UCSD-AML1 (cell line): ENCODE measurements at regions not wholly inside any gene's neighbourhood (a gene's known extent, or its start where the extent isn't known, plus 50 kb on each side); places are given as distances from the start of the nearest gene placed in this dataset.
"Not testable (repeated sequence)": the region's sequence is repeated elsewhere in the genome, so short reads cannot be mapped to it uniquely, and the experiment has no call there.

Experiments used
- DNase-seq: peaks from one replicate; lab custom pipeline; 2025; ENCODE audit not compliant: unreplicated experiment; lab: John Stamatoyannopoulos, UW

- DNase-seq, result no peak
These were observed 169.6 kb upstream of the RASSF8 start for GRCh38 chr12:25788707-25789442.

DNA sequence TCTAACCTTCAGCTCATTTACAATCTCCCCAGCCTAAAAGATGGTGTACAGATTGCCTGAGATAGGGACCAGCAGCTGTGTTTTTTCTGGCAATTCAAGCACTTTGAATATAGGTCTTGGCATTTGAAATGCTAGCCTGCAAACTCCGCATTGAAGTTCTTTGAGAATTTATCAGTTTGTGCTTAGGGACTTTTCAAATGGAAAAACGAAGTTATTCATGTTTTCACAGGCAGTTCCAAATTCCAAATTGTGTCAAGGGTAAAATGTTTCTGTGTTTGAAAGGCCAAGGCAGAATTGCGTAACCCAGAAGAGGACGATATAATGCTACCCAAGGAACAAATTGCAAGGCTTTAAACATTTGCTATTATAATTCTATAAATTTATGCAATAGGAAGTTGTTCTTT lies 168.9 kb upstream of the RASSF8 start:
- no peak for DNase-seq

DNA sequence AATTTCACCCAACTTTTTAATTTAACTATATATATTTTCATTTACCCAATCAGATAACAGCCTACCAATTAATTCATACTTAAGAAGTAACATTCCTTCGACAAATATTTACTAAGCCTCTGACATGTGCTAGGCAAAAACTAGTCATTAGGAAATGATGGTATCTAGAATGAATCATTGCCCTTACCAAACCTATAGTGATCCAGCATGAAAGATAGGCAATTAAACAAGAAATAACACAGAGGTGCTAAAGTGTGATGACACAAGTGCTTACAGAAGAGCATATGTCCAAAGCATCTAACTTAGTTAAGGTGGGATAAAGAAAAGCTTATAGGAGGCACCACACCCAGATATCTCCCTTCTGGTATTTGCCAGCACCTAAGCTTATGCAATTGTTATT lies 166.5 kb upstream of the RASSF8 start:
- DNase-seq, result no peak

- DNase-seq, result no peak
These were observed 165.3 kb upstream of the RASSF8 start for GRCh38 chr12:25793196-25793595.

DNA sequence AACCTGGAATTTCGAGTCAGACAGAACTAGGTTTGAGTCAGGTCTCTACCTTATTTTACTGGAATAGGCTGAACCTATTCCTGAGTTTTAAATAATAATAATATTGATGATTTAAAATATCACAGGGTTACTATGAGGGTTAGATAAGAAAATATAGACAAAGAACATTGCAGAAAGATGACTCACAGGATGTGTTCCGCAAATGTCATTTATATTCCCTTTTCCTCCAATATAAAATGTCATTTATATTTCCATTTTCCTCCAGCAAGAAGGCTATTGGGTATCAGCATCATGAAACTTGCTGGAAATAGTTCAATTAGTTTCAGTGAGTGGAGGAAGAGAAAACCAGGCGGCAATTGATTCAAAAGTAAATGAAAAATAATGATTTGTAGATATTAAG lies 163.9 kb upstream of the RASSF8 start:
- DNase-seq, result no peak

- DNase-seq, result no peak
These were observed 161.9 kb upstream of the RASSF8 start for GRCh38 chr12:25796523-25797000.

- no peak for DNase-seq
These were observed 161.1 kb upstream of the RASSF8 start for GRCh38 chr12:25797386-25797785.

DNA sequence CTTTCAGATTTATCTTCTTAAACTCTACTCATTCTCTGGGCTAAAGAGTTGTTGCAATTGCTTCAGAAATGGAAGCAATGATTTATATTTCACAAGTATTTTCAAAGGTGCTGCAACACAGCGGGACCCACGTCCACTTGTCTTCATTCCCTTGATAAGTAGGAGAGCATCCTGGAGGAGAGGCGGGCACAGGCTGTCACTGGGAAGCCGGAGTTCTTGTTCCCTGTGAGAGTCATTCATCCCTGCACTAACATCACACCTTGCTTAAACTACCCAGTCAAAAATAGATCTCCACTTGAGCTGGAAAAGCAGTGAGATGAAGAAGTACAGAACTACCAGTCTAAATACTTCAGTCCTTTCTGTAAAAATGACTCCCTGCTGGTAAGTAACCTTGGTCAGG lies 160.5 kb upstream of the RASSF8 start:
- no peak for DNase-seq

- DNase-seq, result no peak
These were observed 158.4 kb upstream of the RASSF8 start for GRCh38 chr12:25800101-25800500.

DNA sequence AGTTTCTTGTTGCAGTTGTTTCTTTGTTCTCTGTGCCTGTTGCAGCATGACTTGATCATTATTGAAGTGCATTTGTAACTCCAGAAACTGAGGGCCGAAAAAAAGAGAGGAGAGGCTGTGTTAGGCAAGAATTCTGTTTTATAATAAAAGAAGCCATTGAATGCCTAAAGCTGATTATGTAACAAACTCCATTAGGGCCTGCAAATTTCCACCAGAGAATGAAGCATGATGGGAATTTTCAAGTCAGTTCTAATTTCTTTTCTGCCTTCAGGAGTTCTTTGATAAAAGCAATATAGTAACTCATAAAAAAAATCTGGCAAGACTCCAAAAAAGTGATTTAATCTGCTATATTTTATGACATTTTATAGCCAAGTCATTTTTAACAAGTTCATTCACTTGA lies 156.7 kb upstream of the RASSF8 start:
- DNase-seq, result no peak

- DNase-seq, result no peak
These were observed 156.3 kb upstream of the RASSF8 start for GRCh38 chr12:25802143-25802542.

- DNase-seq, result not testable (repeated sequence)
These were observed 155.3 kb upstream of the RASSF8 start for GRCh38 chr12:25803029-25803664.

GRCh38 chr12:25804286-25804685 lies 154.2 kb upstream of the RASSF8 start:
- DNase-seq, result not testable (repeated sequence)

DNA sequence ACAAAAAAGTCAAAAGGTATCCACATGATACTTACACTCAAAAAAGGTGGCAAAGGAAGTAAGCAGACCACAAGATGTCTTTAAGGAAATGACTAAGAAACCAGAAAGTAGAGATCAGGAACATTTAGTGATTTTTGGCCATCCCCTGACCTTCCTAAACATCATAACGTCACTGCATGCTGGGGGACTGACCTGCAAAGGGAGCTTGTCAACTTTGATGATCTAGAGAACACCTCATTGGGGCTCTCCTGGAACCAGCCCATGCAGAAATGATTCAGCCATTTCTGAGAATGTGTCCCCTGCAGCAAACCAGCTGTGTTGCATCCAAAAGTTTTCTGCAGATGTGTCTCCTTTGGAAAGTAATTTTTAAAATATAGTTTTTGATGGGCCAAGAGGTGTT lies 152.2 kb upstream of the RASSF8 start:
- DNase-seq, result no peak

DNA sequence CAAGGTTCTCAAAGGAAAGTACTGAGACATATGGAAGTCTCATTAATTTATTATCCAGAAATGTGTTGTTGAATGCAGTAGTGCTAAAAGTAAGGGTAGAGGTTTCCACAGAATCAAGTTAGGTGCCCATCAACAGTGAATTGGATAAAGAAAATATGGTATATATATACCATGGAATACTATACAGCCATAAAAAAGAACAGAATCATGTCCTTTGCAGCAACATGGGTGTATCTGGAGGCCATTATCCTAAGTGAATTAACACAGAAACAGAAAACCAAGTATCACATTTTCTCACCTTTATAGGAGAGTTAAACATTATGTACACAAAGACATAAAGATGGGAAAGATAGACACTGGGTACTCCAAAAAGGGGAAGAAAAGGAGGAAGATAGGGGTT lies 149.9 kb upstream of the RASSF8 start:
- no peak for DNase-seq

GRCh38 chr12:25810683-25811082 lies 147.8 kb upstream of the RASSF8 start:
- no peak for DNase-seq

GRCh38 chr12:25811656-25812126 lies 146.8 kb upstream of the RASSF8 start:
- DNase-seq, result no peak

DNA sequence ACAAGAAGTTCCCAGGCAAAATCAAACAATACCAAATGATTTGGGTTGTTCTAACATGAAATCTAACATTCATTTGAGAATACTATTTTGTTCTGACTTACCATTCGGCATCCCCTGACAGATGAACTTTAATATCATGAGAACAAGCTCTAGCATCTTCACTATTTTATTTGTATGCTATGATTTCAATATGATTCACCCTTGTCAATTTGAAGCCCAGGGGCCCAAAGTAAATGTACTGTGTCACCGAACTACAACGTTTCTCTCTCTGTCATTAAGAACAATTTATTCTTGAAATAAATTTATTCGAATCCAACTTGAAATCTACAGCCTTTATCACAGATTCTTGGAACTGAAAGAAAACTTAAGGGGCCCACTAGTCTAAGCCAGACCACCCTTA lies 146.2 kb upstream of the RASSF8 start:
- no peak for DNase-seq

- DNase-seq, result no peak
These were observed 144.6 kb upstream of the RASSF8 start for GRCh38 chr12:25813843-25814242.

GRCh38 chr12:25816637-25817036 lies 141.8 kb upstream of the RASSF8 start:
- DNase-seq, result no peak

DNA sequence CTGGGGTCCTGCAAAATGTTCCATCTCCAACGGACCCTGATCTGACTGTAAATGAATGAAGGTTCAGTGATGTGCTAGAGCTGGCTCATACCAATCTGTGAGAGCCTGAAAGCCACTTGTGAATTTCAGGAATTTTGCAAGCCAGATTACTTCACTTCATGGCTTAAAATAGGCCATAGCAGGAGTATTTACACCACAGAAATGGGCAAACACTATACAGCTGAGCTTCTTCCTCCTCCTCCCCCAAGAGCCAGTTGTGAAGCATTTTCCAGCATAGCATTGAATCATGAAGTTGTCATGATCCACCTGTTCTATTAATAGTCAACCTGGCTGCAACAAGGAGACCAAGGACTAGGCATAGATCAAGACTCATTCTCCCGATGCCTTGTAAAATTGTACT lies 141.3 kb upstream of the RASSF8 start:
- DNase-seq, result no peak

DNA sequence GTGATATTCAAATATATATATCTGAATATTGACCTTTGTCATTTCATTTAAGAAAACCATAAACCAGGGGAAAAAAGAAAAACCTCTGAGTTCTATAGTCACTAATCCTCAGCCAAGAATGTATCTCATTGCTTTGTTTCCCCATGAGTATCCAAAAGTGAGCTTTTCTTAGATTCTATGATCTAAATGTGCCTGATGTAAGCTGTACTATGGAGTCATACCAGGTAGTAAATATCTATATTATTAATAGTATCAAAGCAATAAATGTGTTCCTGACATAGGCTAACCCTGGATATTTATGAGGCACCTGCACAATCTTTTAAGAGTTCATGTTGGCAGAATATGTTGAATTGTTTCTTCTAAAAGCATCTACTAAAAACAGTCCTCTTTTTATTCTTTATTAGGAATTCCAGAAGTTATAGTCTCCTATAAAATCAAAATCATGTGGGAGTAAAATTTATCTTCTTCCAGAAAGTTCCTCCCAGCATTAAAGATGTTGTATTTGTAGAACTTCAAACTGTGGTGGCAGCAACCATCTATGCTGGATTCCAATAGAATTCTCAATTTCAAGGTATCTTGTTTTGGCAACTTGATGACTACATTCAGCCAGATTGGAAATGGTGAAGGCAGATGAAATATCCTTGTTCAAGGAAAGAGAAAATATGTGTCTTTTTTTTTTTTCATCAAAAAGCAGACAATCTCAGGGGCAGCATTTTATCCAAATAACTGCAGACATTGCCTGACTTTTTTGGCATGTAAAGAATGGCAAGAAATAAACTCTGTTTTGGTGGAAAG lies 139.7 kb upstream of the RASSF8 start:
- DNase-seq, result no peak
